Activated CD4-positive, alpha-beta T cell treated with anti-CD3 and anti-CD28 coated beads, Interleukin-2, amount 10 ng/mL, durations not matched to agents 24 days and 14 days (primary cell): ENCODE measurements at regions not wholly inside any gene's neighbourhood (a gene's known extent, or its start where the extent isn't known, plus 50 kb on each side); places are given as distances from the start of the nearest gene placed in this dataset.

Experiments used
- DNase-seq: peaks from one replicate; pipeline ENCODE4 v3.0.0; 2022
- H3K27ac Mint-ChIP-seq: one replicate; pipeline ENCODE4 v1.8.0; 2022; ENCODE audit warnings: mild to moderate bottlenecking, mixed read lengths
- H3K27me3 Mint-ChIP-seq: one replicate; pipeline ENCODE4 v1.8.0; 2022; ENCODE audit warnings: mixed read lengths
- H3K36me3 Mint-ChIP-seq: one replicate; pipeline ENCODE4 v1.8.0; 2022; ENCODE audit warnings: low read depth, mild to moderate bottlenecking, mixed read lengths
- H3K4me1 Mint-ChIP-seq: one replicate; pipeline ENCODE4 v1.8.0; 2021; ENCODE audit warnings: mixed read lengths
- H3K4me3 Mint-ChIP-seq: one replicate; pipeline ENCODE4 v1.8.0; 2022; ENCODE audit warnings: mild to moderate bottlenecking, moderate library complexity, mixed read lengths
- H3K9me3 Mint-ChIP-seq: one replicate; pipeline ENCODE4 v1.8.0; 2021; ENCODE audit warnings: mixed read lengths
- intact Hi-C: fragments of 100-400 bp; cut with micrococcal nuclease; formaldehyde crosslinking; loops from one replicate; pipeline ENCODE4 v1.15.1; 2023

GRCh38 chr1:55559842-55560241 is 344.7 kb upstream of the USP24 start:
- no peaks in the 10 kb centered on the region for H3K36me3 Mint-ChIP-seq
- H3K27me3 Mint-ChIP-seq, result no peaks in the 10 kb centered on the region
- DNase-seq, result no peak
- no peaks in the 10 kb centered on the region for H3K4me1 Mint-ChIP-seq
- intact Hi-C loops, result no loop called here
- H3K4me3 Mint-ChIP-seq, result no peak overlapping the region
- no peaks in the 10 kb centered on the region for H3K9me3 Mint-ChIP-seq
- no peak overlapping the region for H3K27ac Mint-ChIP-seq

GRCh38 chr1:55559161-55559611 is 344.0 kb upstream of the USP24 start:
- Mint-ChIP-seq H3K36me3 (no peaks in the 10 kb centered on the region), H3K27me3 (no peaks in the 10 kb centered on the region), H3K27ac (no peak overlapping the region), H3K4me1 (no peaks in the 10 kb centered on the region), H3K9me3 (no peaks in the 10 kb centered on the region), H3K4me3 (no peak overlapping the region)
- intact Hi-C loops, result no loop called here
- DNase-seq, result no peak

GRCh38 chr1:55558515-55558914 is 343.4 kb upstream of the USP24 start:
- DNase-seq, result no peak
- Mint-ChIP-seq H3K4me1 (no peaks in the 10 kb centered on the region), H3K4me3 (no peak overlapping the region), H3K27me3 (no peaks in the 10 kb centered on the region), H3K27ac (no peak overlapping the region), H3K36me3 (no peaks in the 10 kb centered on the region), H3K9me3 (no peaks in the 10 kb centered on the region)
- intact Hi-C loops, result no loop called here

- H3K4me1 Mint-ChIP-seq, result no peaks in the 10 kb centered on the region
- H3K9me3 Mint-ChIP-seq, result no peaks in the 10 kb centered on the region
- intact Hi-C loops, result no loop called here
- no peak overlapping the region for H3K27ac Mint-ChIP-seq
- H3K36me3 Mint-ChIP-seq, result no peaks in the 10 kb centered on the region
- no peak overlapping the region for H3K4me3 Mint-ChIP-seq
- DNase-seq, result no peak
- no peaks in the 10 kb centered on the region for H3K27me3 Mint-ChIP-seq
These were observed 341.0 kb upstream of the USP24 start for GRCh38 chr1:55555956-55556725.

- no peak overlapping the region for H3K27ac Mint-ChIP-seq
- H3K36me3 Mint-ChIP-seq, result no peaks in the 10 kb centered on the region
- intact Hi-C loops, result no loop called here
- no peak for DNase-seq
- H3K4me3 Mint-ChIP-seq, result no peak overlapping the region
- H3K9me3 Mint-ChIP-seq, result no peaks in the 10 kb centered on the region
- no peaks in the 10 kb centered on the region for H3K27me3 Mint-ChIP-seq
- H3K4me1 Mint-ChIP-seq, result no peaks in the 10 kb centered on the region
These were observed 339.4 kb upstream of the USP24 start for GRCh38 chr1:55554611-55555010.

- Mint-ChIP-seq H3K27me3 (no peaks in the 10 kb centered on the region), H3K36me3 (no peaks in the 10 kb centered on the region), H3K4me3 (no peak overlapping the region), H3K4me1 (no peaks in the 10 kb centered on the region), H3K27ac (no peak overlapping the region), H3K9me3 (no peaks in the 10 kb centered on the region)
- intact Hi-C loops, result no loop called here
- no peak for DNase-seq
These were observed 337.5 kb upstream of the USP24 start for GRCh38 chr1:55552636-55553035.

GRCh38 chr1:55547405-55547804 is 332.2 kb upstream of the USP24 start:
- Mint-ChIP-seq H3K9me3 (no peaks in the 10 kb centered on the region), H3K4me1 (no peaks in the 10 kb centered on the region), H3K36me3 (no peaks in the 10 kb centered on the region), H3K4me3 (no peak overlapping the region), H3K27ac (no peak overlapping the region), H3K27me3 (no peaks in the 10 kb centered on the region)
- intact Hi-C loops, result no loop called here
- DNase-seq, result no peak

- Mint-ChIP-seq H3K9me3 (no peaks in the 10 kb centered on the region), H3K4me1 (no peaks in the 10 kb centered on the region), H3K4me3 (no peak overlapping the region), H3K27ac (no peak overlapping the region), H3K36me3 (no peaks in the 10 kb centered on the region), H3K27me3 (no peaks in the 10 kb centered on the region)
- intact Hi-C loops, result no loop called here
- DNase-seq, result no peak
These were observed 331.4 kb upstream of the USP24 start for GRCh38 chr1:55546553-55546952.

- no peak overlapping the region for H3K4me3 Mint-ChIP-seq
These were observed 329.7 kb upstream of the USP24 start for GRCh38 chr1:55544826-55545225.

GRCh38 chr1:55542901-55543504 is 327.8 kb upstream of the USP24 start:
- H3K4me1 Mint-ChIP-seq, result no peaks in the 10 kb centered on the region

More at GRCh38 chr1:55544826-55545225, 329.7 kb upstream of the USP24 start:
- intact Hi-C loops, result no loop called here
- H3K27me3 Mint-ChIP-seq, result no peaks in the 10 kb centered on the region
- H3K4me1 Mint-ChIP-seq, result no peaks in the 10 kb centered on the region
- H3K27ac Mint-ChIP-seq, result no peak overlapping the region
- DNase-seq, result no peak
- H3K36me3 Mint-ChIP-seq, result no peaks in the 10 kb centered on the region
- no peaks in the 10 kb centered on the region for H3K9me3 Mint-ChIP-seq

GRCh38 chr1:55541296-55541695 is 326.1 kb upstream of the USP24 start:
- intact Hi-C loops, result no loop called here
- Mint-ChIP-seq H3K9me3 (peaks cover 4% of the 10 kb centered on the region), H3K4me3 (no peak overlapping the region)

More at GRCh38 chr1:55542901-55543504, 327.8 kb upstream of the USP24 start:
- intact Hi-C loops, result no loop called here
- Mint-ChIP-seq H3K36me3 (no peaks in the 10 kb centered on the region), H3K27me3 (no peaks in the 10 kb centered on the region), H3K9me3 (no peaks in the 10 kb centered on the region), H3K4me3 (no peak overlapping the region), H3K27ac (no peak overlapping the region)
- DNase-seq, result no peak

GRCh38 chr1:55539652-55540512 is 324.7 kb upstream of the USP24 start:
- intact Hi-C loops, result no loop called here
- Mint-ChIP-seq H3K4me3 (no peak overlapping the region), H3K9me3 (peaks cover 4% of the 10 kb centered on the region), H3K36me3 (no peaks in the 10 kb centered on the region), H3K4me1 (no peaks in the 10 kb centered on the region), H3K27ac (no peak overlapping the region), H3K27me3 (no peaks in the 10 kb centered on the region)
- DNase-seq, result no peak

More at GRCh38 chr1:55541296-55541695, 326.1 kb upstream of the USP24 start:
- no peak for DNase-seq
- Mint-ChIP-seq H3K4me1 (no peaks in the 10 kb centered on the region), H3K27me3 (no peaks in the 10 kb centered on the region), H3K36me3 (no peaks in the 10 kb centered on the region), H3K27ac (no peak overlapping the region)

GRCh38 chr1:55538428-55538827 is 323.3 kb upstream of the USP24 start:
- no peak for DNase-seq
- Mint-ChIP-seq H3K4me1 (no peaks in the 10 kb centered on the region), H3K9me3 (peaks cover 4% of the 10 kb centered on the region), H3K36me3 (no peaks in the 10 kb centered on the region), H3K27ac (no peak overlapping the region), H3K4me3 (no peak overlapping the region), H3K27me3 (no peaks in the 10 kb centered on the region)
- intact Hi-C loops, result no loop called here

- Mint-ChIP-seq H3K27ac (no peak overlapping the region), H3K4me3 (no peak overlapping the region), H3K4me1 (no peaks in the 10 kb centered on the region), H3K36me3 (no peaks in the 10 kb centered on the region), H3K27me3 (no peaks in the 10 kb centered on the region), H3K9me3 (peaks cover 4% of the 10 kb centered on the region)
- DNase-seq, result no peak
- intact Hi-C loops, result no loop called here
These were observed 321.3 kb upstream of the USP24 start for GRCh38 chr1:55536545-55536865.
